Transverse colon (tissue), 4 donors: ENCODE measurements at regions not wholly inside any gene's neighbourhood (a gene's known extent, or its start where the extent isn't known, plus 50 kb on each side); places are given as distances from the start of the nearest gene placed in this dataset.

Source experiments
- DNase-seq: peaks from one replicate; pipeline ENCODE4 v3.0.0-alpha.2; 2019
- H3K27ac ChIP-seq, 4 donors: fragments of 200-600 bp; sonication (generic); 2 replicates each; pipeline ENCODE4 v1.5.1; 2016 to 2018; ENCODE audit warnings: inconsistent platforms in 4 of 4
- H3K27me3 ChIP-seq: fragments of 200-600 bp; sonication (generic); 2 replicates; pipeline ENCODE4 v1.5.1; 2017; ENCODE audit warnings: inconsistent platforms
- H3K36me3 ChIP-seq, 4 donors: fragments of 200-600 bp; sonication (generic); 2 replicates each; pipeline ENCODE4 v1.5.1; 2017 to 2019; ENCODE audit warnings: inconsistent platforms in 4 of 4
- H3K4me1 ChIP-seq, 4 donors: fragments of 200-600 bp; sonication (generic); 2 replicates each; pipeline ENCODE4 v1.5.1; 2017 to 2020; ENCODE audit warnings: inconsistent platforms in 4 of 4
- H3K4me3 ChIP-seq, 4 donors: fragments of 200-600 bp; sonication (generic); 1 replicate in 1 of 4; 2 replicates in 3 of 4; pipeline versions ENCODE4 v1.5.1 to v1.6.1; 2017 to 2019; ENCODE audit warnings: inconsistent platforms in 4 of 4
- H3K9me3 ChIP-seq, 2 donors: fragments of 200-600 bp; sonication (generic); 2 replicates each; pipeline ENCODE4 v1.5.1; 2017 to 2019; ENCODE audit warnings: inconsistent platforms in 2 of 2
- CTCF ChIP-seq, 5 experiments: fragments of 200-600 bp in 3 of 5; fragments of 450-650 bp in 2 of 5; sonication (generic) in 3 of 5; IDR thresholded peaks; 1 replicate in 2 of 5; 2 replicates in 3 of 5; pipeline ENCODE4 v1.5.1; 2016 to 2017; ENCODE audit warnings: antibody characterized with exemption in 5 of 5, inconsistent platforms in 3 of 5, mild to moderate bottlenecking in 2 of 5, moderate library complexity in 1 of 5
- EP300 ChIP-seq: sonication (generic); formaldehyde crosslinking; IDR thresholded peaks from one replicate; pipeline ENCODE4 v1.6.1; 2017; ENCODE audit warnings: antibody characterized with exemption, low read depth
- POLR2A ChIP-seq: fragments of 450-650 bp; IDR thresholded peaks from one replicate; pipeline ENCODE4 v1.6.1; 2016; ENCODE audit warnings: antibody characterized with exemption, mild to moderate bottlenecking, moderate library complexity
- POLR2AphosphoS5 ChIP-seq, 3 donors: sonication (generic); formaldehyde crosslinking; IDR thresholded peaks; one replicate each; pipeline ENCODE4 v1.6.1; 2016; ENCODE audit warnings: antibody characterized with exemption in 3 of 3
- WGBS, 2 donors: methylation state at CpG; one replicate each; pipeline ENCODE4 v1.1.5; 2018; ENCODE audit warnings: low coverage in 1 of 2; 5-methylcytosine and 5-hydroxymethylcytosine counted together
- in situ Hi-C, 4 donors: fragments of 200-750 bp; cut with MboI; loops; one replicate each; pipeline versions ENCODE4 v1.15.0 to v1.15.1; 2017; ENCODE audit warnings: low sequenced_read_pairs in 3 of 4, low pct_ligation_motif_present in 1 of 4, low pct_unique_long_range_greater_than_20kb in 1 of 4
- intact Hi-C: fragments of 100-400 bp; cut with DNase I; formaldehyde crosslinking; loops from one replicate; pipeline ENCODE4 v1.15.1; 2023; ENCODE audit warnings: low total_unique reads

- H3K36me3 ChIP-seq = no peaks in the 10 kb centered on the region
- no peak for DNase-seq
- no peaks in the 10 kb centered on the region for H3K27me3 ChIP-seq
- H3K4me1 ChIP-seq = no peaks in the 10 kb centered on the region
- no peak overlapping the region for H3K27ac ChIP-seq
- H3K9me3 ChIP-seq = no peaks in the 10 kb centered on the region
- intact Hi-C loops (no loop called here), in situ Hi-C loops (no loop called here)
- no peak overlapping the region for H3K4me3 ChIP-seq
- TF ChIP-seq POLR2AphosphoS5 (IDR thresholded peaks at IDR 0.05) = no peak
- no peak for TF ChIP-seq POLR2A
- no peak for TF ChIP-seq EP300
- 62 to 100% methylated on average over 1 to 9 of the region's 9 CpGs for WGBS, 2 donors
Observed at GRCh38 chr10:126783806-126784557, 113.5 kb upstream of the C10orf90 start.

DNA sequence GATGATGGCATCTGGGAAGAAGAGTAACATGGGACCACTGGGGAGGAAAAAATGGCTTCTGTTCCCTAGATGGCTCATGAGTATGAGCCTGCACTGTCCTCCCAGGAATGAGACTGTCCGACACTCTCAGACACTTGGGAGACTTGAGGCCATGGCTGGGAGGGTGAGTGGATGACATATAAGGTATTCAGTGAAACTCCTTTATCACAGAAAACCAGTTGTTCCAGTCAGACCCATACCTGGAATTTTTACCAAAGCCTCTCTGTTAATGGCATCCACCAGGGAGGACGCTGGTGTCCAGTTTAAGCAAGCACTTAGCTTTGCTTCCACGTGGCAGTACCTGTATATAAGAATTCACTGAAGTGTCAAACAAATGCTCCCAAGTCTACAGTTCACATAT lies 116.7 kb upstream of the C10orf90 start:
- in situ Hi-C loops = no loop called here
- intact Hi-C loops = no loop called here
- H3K27ac ChIP-seq = no peak overlapping the region
- 74% methylated on average over 3 of the region's 3 CpGs; no CpG with 5 or more reads in 1 of the 2 donors for WGBS, 2 donors
- TF ChIP-seq EP300 (no peak), POLR2A (no peak), CTCF (IDR thresholded peaks at IDR 0.05) (no peak), POLR2AphosphoS5 (IDR thresholded peaks at IDR 0.05) (no peak)
- H3K9me3 ChIP-seq = no peaks in the 10 kb centered on the region
- no peak for DNase-seq
- no peaks in the 10 kb centered on the region for H3K27me3 ChIP-seq
- H3K4me1 ChIP-seq = no peaks in the 10 kb centered on the region
- H3K36me3 ChIP-seq = no peaks in the 10 kb centered on the region
- no peak overlapping the region for H3K4me3 ChIP-seq

- Histone ChIP-seq H3K27ac (no peak overlapping the region), H3K4me3 (no peak overlapping the region), H3K36me3 (no peaks in the 10 kb centered on the region), H3K9me3 (no peaks in the 10 kb centered on the region), H3K4me1 (no peaks in the 10 kb centered on the region), H3K27me3 (no peaks in the 10 kb centered on the region)
- WGBS, 2 donors = 81% methylated on average over 2 of the region's 2 CpGs; no CpG with 5 or more reads in 1 of the 2 donors
- DNase-seq = no peak
- in situ Hi-C loops = no loop called here
- TF ChIP-seq POLR2A = no peak
- TF ChIP-seq EP300 = no peak
- TF ChIP-seq POLR2AphosphoS5 (IDR thresholded peaks at IDR 0.05) = no peak
- no peak for TF ChIP-seq CTCF (IDR thresholded peaks at IDR 0.05)
- intact Hi-C loops = no loop called here
Observed at GRCh38 chr10:126795318-126795717, 109.9 kb upstream of the DOCK1 start.

GRCh38 chr10:126798649-126799048 lies 106.6 kb upstream of the DOCK1 start:
- no peak for DNase-seq
- intact Hi-C loops (no loop called here), in situ Hi-C loops (no loop called here)
- Histone ChIP-seq H3K4me1 (no peaks in the 10 kb centered on the region), H3K27me3 (no peaks in the 10 kb centered on the region), H3K36me3 (no peaks in the 10 kb centered on the region), H3K4me3 (no peak overlapping the region), H3K27ac (no peak overlapping the region), H3K9me3 (no peaks in the 10 kb centered on the region)
- WGBS, 2 donors = 70% methylated on average over 13 of the region's 13 CpGs; no CpG with 5 or more reads in 1 of the 2 donors
- no peak for TF ChIP-seq EP300
- no peak for TF ChIP-seq CTCF (IDR thresholded peaks at IDR 0.05)
- no peak for TF ChIP-seq POLR2AphosphoS5 (IDR thresholded peaks at IDR 0.05)
- no peak for TF ChIP-seq POLR2A

GRCh38 chr10:126803394-126803793 lies 101.8 kb upstream of the DOCK1 start:
- WGBS, 2 donors = 83% methylated on average over 1 of the region's 1 CpG; no CpG with 5 or more reads in 1 of the 2 donors
- intact Hi-C loops = no loop called here
- H3K27ac ChIP-seq = no peak overlapping the region
- H3K4me1 ChIP-seq = no peaks in the 10 kb centered on the region
- H3K9me3 ChIP-seq = no peaks in the 10 kb centered on the region
- no peaks in the 10 kb centered on the region for H3K27me3 ChIP-seq
- no peak for TF ChIP-seq EP300
- no peak for TF ChIP-seq CTCF (IDR thresholded peaks at IDR 0.05)
- no peak for TF ChIP-seq POLR2AphosphoS5 (IDR thresholded peaks at IDR 0.05)
- TF ChIP-seq POLR2A = no peak
- no peak for DNase-seq
- no peak overlapping the region for H3K4me3 ChIP-seq
- in situ Hi-C loops = no loop called here
- no peaks in the 10 kb centered on the region for H3K36me3 ChIP-seq
